ENCODE measurements at regions not wholly inside any gene's neighbourhood (a gene's known extent, or its start where the extent isn't known, plus 50 kb on each side); places are given as distances from the start of the nearest gene placed in this dataset.

DNA sequence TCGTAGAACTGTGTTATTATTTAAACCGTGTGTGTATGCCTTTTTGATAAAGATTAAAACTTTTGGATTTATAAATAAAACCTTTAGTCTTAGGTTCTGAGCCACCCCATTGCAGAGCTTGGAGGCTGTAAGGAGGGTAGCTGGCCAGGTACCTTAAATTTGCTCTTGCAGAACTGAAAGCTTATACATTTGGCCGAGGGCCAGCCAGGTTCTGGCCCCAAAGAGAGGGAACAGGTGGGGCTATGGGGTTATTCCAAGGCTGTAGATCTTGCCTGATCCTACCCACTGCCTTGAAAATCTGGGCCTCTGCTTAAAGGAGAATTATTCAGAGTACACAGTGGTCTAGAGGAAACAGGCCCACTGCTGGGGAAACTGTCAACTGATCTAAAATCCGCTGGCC, 59.6 kb downstream of the CAMK2N1 start:
- no peaks in the 10 kb centered on the region for H3K4me1 ChIP-seq (ENCODE audit: insufficient read depth, low read length)
- H4K5ac ChIP-seq (ENCODE audit: insufficient read length, low read depth, low read length), result no peak overlapping the region
- no peak overlapping the region for H3K56ac ChIP-seq (ENCODE audit: insufficient read length, low read depth, low read length)
- no peak overlapping the region for H2BK120ac ChIP-seq (ENCODE audit: low read depth, low read length, poor library complexity, severe bottlenecking)
- Mint-ChIP-seq H3K9me3 (peaks cover 18 to 19% of the 10 kb centered on the region in 2 experiments), H3K4me3 (no peak overlapping the region), H3K4me1 (peaks cover 2 to 12% of the 10 kb centered on the region in 2 experiments; a peak in 3 of 4 replicates), H3K27me3 (ENCODE audit: low read depth) (peaks cover 69% of the 10 kb centered on the region), H3K36me3 (ENCODE audit: insufficient read depth in 1 of 3, low read depth in 3 of 3) (peaks cover 0 to 5% (median 0%) of the 10 kb centered on the region in 3 experiments; a peak in 2 of 7 replicates), H3K27ac (no peak overlapping the region)
- H3K9me3 ChIP-seq (ENCODE audit: control insufficient read depth, low read depth, low read length), result no peaks in the 10 kb centered on the region
- H3K9ac ChIP-seq (ENCODE audit: extremely low read depth, insufficient read length, low read length), result no peak overlapping the region
- no peak overlapping the region for H4K8ac ChIP-seq (replicated peaks; ENCODE audit: insufficient read length, low read depth, low read length)
- no peaks in the 10 kb centered on the region for H3K79me1 ChIP-seq (ENCODE audit: insufficient read depth, low read depth, low read length, poor library complexity, severe bottlenecking)
- H3K27ac ChIP-seq (ENCODE audit: insufficient read length, low read depth, low read length), result no peak overlapping the region
- DNase-seq, result peak; percentile 0
- H2AK5ac ChIP-seq (ENCODE audit: insufficient read length, low read length), result no peak overlapping the region
- no peaks in the 10 kb centered on the region; the same call in 1 of the 2 replicates for H3K27me3 ChIP-seq (ENCODE audit: insufficient read depth, low read length)
- H3K4me2 ChIP-seq (ENCODE audit: insufficient read depth, insufficient read length, low read length), result no peak overlapping the region
- no CpG with 5 or more reads among the region's 4 CpGs for WGBS (ENCODE audit: extremely low coverage, insufficient read length, low lambda C conversion rate)
- H2BK15ac ChIP-seq (ENCODE audit: low read depth, low read length), result no peak overlapping the region
- TF ChIP-seq, protein P1, sequence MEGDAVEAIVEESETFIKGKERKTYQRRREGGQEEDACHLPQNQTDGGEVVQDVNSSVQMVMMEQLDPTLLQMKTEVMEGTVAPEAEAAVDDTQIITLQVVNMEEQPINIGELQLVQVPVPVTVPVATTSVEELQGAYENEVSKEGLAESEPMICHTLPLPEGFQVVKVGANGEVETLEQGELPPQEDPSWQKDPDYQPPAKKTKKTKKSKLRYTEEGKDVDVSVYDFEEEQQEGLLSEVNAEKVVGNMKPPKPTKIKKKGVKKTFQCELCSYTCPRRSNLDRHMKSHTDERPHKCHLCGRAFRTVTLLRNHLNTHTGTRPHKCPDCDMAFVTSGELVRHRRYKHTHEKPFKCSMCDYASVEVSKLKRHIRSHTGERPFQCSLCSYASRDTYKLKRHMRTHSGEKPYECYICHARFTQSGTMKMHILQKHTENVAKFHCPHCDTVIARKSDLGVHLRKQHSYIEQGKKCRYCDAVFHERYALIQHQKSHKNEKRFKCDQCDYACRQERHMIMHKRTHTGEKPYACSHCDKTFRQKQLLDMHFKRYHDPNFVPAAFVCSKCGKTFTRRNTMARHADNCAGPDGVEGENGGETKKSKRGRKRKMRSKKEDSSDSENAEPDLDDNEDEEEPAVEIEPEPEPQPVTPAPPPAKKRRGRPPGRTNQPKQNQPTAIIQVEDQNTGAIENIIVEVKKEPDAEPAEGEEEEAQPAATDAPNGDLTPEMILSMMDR (conservative IDR thresholded peaks at IDR 0.05), result no peak
- no peak overlapping the region for H3K14ac ChIP-seq (ENCODE audit: insufficient read depth, low read length)
- H3K4ac ChIP-seq (ENCODE audit: low read depth, low read length), result no peak overlapping the region
- H2BK12ac ChIP-seq (ENCODE audit: insufficient read length, low read depth, low read length), result no peak overlapping the region
- H2AFZ ChIP-seq (ENCODE audit: low read length), result no peak overlapping the region
- no peaks in the 10 kb centered on the region for H3K23me2 ChIP-seq (ENCODE audit: insufficient read length, low read depth, low read length, poor library complexity, severe bottlenecking)
- H3T11ph ChIP-seq (ENCODE audit: low read length), result no peak overlapping the region
- H4K20me1 ChIP-seq (ENCODE audit: control insufficient read depth, insufficient read depth, insufficient read length), result peaks cover 3% of the 10 kb centered on the region
- no peak overlapping the region for H4K91ac ChIP-seq (ENCODE audit: insufficient read length, low read depth, low read length)
- H3K23ac ChIP-seq (ENCODE audit: insufficient read length, low read depth, low read length), result no peak overlapping the region
- no peak overlapping the region for H2BK5ac ChIP-seq (ENCODE audit: insufficient read length, low read length)
- no peak overlapping the region for H3K18ac ChIP-seq (ENCODE audit: insufficient read length, low read depth, low read length)
- no peaks in the 10 kb centered on the region for H3K79me2 ChIP-seq (ENCODE audit: insufficient read depth, low read length)
- no peak overlapping the region for H2BK20ac ChIP-seq (ENCODE audit: low read depth, low read length, poor library complexity, severe bottlenecking)

All from H9 (cell line).